GM19463 (cell line): ENCODE measurements at regions not wholly inside any gene's neighbourhood (a gene's known extent, or its start where the extent isn't known, plus 50 kb on each side); places are given as distances from the start of the nearest gene placed in this dataset.

Experiments used
- ATAC-seq: cut with Tn5 transposase; IDR thresholded peaks from one replicate; pipeline ENCODE4 v1.9.1; 2021; ENCODE audit warnings: mild to moderate bottlenecking, moderate library complexity; ENCODE audit not compliant: unreplicated experiment

DNA sequence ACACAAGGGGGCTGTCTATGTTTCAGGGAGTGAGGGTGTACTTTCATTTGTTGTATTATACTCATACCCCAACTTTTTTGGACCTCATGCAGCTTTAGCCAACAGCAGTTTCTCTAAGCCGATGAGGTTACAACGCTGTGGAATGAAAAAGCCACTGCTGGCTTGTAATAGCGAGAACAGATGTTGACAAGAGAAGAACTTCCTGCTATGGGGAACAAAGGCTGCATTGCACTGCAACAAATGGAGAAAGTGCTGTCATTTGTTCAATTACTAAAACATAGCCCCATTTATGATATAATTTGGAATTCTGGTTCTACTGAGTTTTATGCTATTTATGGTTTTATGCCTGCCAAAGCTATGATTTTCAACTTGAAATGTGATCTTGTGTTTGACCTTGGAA lies 104.2 kb upstream of the TMEM72 start:
- no peak for ATAC-seq

GRCh38 chr10:44807451-44807850 lies 103.7 kb upstream of the TMEM72 start:
- no peak for ATAC-seq

- ATAC-seq: no peak
Observed at GRCh38 chr10:44809647-44810046, 101.5 kb upstream of the TMEM72 start.

- no peak for ATAC-seq
Observed at GRCh38 chr10:44811072-44811471, 100.1 kb upstream of the TMEM72 start.

DNA sequence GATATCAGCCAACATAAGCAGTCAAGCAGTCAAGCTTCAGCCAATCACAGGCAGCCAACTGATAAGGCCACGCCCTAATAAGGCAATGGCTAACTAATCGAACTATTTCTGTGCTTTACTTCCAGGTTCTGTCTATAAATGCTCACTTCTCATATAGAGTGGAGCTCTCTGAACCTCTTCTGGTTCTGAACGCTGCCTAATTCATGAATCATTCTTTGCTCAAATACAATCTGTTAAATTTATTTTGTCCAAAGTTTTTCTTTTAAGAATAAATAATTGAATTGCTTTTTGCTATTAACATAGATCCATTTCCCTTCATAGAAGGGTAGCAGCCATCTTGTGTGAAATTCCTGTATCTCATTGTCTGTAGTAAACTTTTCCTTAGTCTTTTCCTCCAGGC lies 97.9 kb upstream of the TMEM72 start:
- ATAC-seq: no peak

GRCh38 chr10:44814929-44815328 lies 96.2 kb upstream of the TMEM72 start:
- no peak for ATAC-seq

- ATAC-seq: no peak
Observed at GRCh38 chr10:44818041-44818649, 93.0 kb upstream of the TMEM72 start.

DNA sequence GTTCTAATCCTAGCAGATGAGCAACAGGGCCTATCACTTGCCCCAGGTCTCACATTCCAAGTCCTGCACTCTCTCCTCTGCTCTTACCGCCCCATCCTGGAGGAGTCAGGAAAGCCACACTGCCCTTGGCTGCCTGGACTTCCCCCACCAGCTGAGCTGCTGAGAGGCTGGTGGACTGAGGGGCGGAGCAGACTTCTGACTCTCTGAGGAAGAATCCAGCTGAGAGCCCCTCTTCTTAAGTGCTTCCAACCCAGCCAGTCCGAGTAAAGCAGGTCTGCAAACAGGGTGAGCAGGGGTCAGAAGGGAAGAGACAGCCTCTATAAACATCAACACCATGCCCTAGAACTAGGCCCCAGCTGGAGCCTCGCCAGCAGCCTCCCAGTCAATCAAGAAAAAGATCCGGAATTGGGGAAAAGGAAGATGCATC lies 92.4 kb upstream of the TMEM72 start:
- ATAC-seq: no peak

GRCh38 chr10:44820094-44820493 lies 91.0 kb upstream of the TMEM72 start:
- no peak for ATAC-seq

DNA sequence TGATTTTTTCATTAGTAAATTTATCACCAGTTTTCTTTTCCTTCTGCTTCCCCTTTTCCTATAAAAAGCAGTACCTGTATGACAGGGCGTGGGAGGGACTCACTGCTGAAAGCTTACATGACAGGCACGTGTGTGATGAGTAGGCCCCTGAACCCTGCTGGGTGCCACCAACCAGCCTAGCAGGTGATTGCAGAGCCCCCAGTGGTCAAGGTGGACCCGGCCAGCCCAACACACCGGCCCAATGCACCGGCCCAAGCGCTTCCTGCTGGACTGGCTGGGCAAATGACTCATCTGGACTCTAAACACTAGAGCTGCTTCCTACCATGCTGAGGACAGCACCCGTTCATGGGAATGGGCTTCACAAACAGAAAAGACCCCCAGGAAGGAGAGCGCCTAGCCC lies 89.8 kb upstream of the TMEM72 start:
- no peak for ATAC-seq

DNA sequence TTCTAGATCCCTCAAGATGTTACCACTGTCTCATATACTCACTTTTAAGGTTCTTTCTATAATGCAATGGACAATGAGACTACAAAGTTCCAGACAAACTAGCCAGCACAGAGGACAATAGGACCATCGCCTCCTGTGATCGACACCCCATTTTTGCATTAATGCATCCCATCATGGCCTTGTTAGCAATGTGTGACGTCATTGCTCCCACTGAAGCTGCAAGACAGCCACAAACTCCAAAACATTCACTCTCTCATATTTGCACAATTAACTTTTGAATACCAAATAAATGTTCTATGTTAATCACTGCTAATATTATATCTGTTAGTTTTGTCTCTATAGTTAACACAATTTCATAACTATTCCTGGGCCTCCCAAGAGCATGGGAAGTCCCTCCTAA lies 88.8 kb upstream of the TMEM72 start:
- no peak for ATAC-seq

DNA sequence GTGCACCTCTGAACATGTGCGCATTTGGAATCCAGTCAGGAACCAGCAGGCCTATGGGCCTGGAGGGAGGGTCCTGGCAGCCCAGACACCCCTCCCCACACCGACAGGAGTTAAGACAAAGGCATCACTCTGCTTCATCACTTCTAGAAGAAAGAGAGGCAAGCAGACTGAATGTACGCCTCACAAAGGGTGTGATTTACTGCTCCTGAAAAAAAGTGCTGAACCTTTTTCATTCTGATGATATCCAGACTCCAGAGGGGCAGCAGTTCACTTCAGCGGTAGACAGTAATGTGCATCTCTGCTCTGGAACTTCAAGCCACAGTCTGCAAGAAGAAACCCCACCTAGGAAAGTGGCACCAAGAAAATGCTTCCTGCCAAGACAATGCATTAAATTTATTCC lies 88.2 kb upstream of the TMEM72 start:
- no peak for ATAC-seq

GRCh38 chr10:44824607-44825006 lies 86.5 kb upstream of the TMEM72 start:
- no peak for ATAC-seq

DNA sequence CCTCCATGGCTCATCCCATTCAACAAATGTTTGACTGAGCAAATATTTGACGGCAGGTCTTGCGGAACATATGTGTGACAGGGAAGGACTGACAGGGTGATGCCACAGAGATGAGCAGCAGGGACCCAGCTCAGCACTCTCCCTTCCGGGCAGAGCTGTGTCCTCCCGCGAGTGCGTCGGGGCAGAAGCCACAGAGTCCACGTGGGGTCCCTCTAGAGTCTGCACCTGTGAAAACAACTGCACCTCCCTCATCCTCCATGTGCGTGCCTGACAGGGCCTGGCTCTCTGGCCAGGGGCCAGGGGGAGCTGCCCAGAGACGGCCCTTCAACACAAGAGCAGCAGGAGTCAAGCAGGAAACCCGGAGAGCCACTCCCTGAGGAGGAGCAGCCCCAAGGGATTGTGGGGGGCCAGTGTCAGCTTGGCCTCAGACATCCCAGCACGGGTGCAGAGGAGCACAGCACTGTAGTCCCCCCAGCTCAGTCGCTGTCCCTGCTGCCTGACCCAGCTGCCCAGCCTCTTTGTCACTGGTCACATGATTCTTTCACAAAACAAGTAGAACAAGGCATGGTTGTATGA lies 83.6 kb upstream of the TMEM72 start:
- no peak for ATAC-seq

DNA sequence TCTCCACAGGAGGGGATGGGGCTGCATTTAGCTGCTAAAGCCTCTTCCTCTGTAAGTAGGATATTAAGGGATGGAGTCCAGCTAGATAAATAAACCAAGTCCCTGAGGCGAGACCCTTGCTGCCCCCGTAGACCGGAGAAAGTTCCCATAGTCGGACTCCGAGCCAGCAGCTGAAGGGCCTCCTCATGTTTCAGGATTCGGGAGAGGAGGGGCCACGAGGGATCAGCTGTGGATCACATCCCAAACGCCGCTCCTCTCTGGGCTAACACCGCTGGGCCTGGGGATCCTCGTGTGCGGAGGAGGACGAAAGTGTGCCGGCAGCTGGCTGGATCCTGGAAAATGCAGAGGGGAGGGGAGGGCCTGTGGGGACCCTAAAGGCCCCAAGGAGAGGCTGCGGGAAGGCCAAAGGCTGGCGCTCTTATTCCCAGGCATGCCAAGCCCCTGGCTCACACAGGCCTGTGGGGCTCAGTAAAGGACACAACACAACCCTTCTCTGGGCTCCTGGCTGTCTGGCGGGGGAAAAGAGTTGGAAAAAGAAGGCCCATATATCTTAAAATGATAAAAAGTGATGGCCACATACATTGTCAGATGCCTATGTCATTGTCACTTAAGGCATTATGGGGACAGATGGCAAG lies 82.5 kb upstream of the TMEM72 start:
- no peak for ATAC-seq

DNA sequence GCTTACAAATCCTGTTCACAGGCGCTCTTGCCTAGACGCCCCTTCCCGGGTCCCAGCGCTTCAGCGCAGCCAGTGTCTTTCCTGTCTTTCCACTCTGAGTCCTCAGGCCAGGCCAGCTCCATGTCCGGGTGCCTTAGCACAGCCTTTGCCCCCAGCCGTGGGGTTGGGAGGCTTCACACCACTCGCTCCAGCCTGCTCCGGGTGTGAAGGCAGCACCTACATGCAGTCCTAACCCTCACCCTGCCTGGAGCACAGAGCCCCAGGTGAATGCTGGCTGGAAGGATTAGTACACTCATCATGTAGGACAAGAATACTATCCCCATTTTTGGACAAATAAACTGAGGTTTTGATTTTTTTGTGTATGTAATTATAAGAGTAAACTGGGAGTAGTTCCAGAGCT lies 81.7 kb upstream of the TMEM72 start:
- no peak for ATAC-seq

- no peak for ATAC-seq
Observed at GRCh38 chr10:44830022-44830421, 81.1 kb upstream of the TMEM72 start.

- ATAC-seq: no peak
Observed at GRCh38 chr10:44831581-44831980, 79.6 kb upstream of the TMEM72 start.

- ATAC-seq: no peak
Observed at GRCh38 chr10:44832595-44833390, 78.3 kb upstream of the TMEM72 start.

- no peak for ATAC-seq
Observed at GRCh38 chr10:44834131-44834530, 77.0 kb upstream of the TMEM72 start.

DNA sequence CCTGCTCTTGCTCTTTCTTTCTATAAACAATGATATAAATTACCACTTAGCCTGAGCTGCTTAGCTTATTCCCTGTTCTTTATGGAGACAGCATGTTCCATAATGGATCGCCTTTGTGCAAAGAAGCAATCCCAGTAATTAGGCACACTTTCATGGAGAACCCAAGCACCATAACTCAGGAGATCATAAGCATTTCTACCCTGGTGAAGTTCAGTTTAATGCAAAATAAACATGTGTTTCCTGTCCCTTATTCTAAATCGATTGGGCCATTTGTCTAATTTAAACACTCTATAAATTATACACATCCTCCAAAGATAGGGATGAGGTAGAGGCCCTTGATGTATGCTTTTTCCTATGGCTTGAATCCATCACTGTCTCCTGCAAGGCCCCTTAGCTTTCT lies 75.8 kb upstream of the TMEM72 start:
- ATAC-seq: no peak

GRCh38 chr10:44843484-44843883 lies 67.7 kb upstream of the TMEM72 start:
- no peak for ATAC-seq
